ENCODE measurements at regions not wholly inside any gene's neighbourhood (a gene's known extent, or its start where the extent isn't known, plus 50 kb on each side); places are given as distances from the start of the nearest gene placed in this dataset.

DNA sequence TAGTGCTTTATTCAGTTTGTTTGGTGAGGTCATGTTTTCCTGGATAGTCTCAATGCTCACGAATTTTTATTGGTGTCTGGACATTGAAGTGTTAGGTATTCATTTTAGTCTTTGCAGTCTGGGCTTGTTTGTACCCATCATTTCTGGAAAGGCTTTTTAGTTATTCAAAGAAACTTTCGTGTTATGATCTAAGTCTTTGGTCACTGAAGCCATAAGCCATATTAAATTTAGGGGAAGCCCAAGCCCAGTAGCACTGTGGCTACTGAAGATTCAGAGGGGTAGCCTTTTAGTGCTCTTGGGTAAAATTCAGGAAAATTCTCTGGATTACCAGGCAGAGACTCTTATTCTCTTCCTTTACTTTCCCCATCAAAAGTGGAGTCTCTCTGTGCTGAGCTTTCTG is 56.2 kb upstream of the PEX5L start:
- DNase-seq, result no peak

DNA sequence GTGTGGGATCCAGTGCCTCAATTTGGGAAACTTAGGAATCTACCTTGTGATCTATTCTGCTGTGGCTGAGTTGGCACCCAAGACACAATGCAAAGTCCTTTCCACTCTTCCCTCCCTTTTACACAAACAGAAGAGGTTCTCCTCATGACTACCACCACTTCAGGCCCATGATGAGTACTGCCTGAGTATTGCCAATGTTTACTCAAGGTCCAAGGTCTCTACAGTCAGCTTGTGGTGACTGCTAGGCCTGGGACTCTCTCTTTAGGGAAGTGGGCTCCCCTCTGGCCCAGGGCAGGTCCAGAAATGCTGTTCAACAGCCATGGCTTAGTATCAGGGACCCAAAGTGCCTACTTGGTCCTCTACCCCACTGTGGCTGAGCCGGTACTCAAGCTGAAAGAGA is 56.8 kb upstream of the PEX5L start:
- no peak for DNase-seq

DNA sequence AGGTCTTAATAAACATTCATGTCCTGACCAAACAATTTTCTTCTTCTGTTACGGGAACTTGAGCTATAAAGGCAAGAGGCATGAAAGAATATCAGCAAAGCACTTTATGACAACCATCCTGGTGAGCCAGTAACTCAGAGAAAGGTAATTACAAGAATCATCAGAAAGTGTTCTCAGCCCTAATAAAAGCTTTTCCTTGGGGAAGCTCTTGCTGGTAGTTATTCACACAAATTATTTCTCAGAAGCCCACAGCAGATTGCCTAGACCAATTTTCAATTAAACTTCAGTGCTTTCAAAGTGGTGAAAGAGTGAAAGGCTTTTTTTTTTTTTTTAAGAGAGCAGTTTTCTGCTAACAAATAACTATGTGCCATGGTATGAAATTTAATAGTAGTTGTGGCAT is 60.9 kb upstream of the PEX5L start:
- no peak for DNase-seq

DNA sequence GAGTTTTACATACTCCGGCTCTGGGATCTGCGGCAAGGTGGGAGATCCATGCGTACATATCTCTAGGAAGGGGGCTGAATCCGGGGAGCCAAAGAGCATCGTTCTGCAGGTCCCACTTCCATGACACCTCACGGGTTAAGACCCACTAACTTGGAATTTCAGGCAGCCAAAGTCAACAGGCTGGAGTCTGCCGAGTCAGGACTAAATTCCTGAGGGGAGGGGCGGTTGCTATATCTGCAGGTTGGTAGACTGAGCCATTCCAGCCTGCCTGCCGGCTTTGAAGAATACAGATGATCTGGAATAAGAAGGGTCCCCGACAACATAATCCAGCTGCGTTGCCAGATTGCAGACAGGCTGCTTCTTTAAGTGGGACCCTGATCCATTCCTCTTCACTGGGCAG is 65.4 kb upstream of the PEX5L start:
- no peak for DNase-seq

DNA sequence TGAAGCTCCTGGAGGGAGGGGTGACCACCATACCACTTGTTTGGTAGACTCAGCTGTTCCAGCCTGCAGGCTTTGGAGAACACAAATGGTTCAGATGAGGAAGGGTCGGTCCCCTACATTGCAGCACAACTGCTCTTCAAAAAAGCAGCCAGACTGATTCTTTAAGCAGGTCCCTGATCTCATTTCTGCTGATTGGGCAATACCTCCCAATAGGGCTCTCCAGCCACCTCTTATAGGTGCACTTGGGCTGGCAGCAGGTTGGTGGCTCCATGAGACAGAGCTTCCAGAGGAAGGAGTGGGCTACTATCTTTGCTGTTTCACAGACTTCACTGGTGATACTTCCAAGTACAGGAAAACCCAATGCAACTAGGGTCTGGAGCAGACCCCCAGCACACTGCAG is 65.9 kb upstream of the PEX5L start:
- no peak for DNase-seq

DNA sequence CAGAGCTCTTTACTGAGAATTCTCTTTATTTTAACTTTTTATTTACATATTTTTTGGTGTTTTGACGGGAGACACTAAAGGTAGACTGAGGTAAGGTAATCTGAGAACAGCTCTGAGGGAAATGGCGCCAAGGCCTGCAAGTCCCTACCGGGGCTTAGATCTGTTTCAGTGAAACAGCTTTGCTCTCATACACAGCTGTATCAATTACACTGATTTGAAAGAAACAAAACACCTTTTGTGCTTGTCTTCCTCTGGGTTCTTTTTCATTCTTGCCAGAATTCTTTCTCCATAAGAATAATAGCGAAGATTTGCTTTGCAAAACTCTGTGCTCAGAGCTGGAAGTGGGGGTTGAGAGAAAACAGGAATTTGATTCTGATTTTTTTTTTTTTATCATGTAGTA is 79.5 kb upstream of the PEX5L start:
- DNase-seq, result no peak

DNA sequence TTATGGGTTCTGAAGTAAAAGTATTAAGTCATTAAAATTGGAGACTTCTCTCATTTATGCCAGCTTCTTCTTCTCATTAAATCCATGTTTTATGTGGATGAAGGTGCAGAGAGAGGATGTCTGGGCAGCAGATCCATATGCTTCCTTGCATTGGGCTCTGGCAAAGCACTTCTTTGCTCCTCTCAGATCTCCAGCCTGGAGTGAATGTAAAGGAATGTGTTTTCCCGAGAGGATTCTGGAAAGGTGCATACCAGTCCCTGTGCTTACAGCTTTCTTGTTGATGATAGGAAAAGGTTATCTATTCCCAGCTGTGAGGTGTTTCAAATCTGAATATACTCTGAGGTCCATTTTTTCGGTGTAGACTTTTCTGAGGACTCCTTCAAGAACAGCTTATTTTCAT is 79.9 kb upstream of the PEX5L start:
- no peak for DNase-seq

DNA sequence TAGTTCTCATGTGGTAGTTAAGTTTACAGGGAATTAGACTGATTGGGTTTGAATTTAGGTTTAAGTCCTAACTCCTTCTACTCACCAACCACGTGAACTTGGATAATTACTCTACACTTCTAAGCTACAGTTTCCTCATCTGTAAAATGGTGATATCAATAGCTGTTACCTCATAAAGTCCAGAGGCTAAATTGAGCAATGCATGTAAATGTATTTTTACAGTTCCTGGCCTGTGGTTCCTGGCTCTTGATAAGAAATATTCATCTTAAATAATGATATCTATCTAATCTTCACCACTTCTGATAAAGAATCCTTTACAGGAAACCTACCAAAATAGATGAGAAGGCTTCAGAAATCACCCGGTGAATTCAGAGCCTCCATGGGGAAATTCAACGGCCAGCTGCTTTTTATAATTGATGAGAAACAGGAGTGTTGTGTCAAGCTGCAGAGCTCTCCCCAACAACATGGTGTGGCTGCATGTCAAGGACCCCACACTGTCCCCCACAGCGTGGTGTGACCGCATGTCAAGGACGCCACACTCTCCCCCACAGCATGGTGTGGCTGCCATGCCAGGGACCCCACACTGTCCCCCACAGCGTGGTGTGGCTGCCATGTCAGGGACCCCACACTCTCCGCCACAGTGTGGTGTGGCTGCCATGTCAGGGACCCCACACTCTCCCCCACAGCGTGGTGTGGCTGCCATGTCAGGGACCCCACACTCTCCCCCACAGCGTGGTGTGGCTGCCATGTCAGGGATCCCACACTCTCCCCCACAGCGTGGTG is 80.8 kb upstream of the PEX5L start:
- DNase-seq, result no peak

DNA sequence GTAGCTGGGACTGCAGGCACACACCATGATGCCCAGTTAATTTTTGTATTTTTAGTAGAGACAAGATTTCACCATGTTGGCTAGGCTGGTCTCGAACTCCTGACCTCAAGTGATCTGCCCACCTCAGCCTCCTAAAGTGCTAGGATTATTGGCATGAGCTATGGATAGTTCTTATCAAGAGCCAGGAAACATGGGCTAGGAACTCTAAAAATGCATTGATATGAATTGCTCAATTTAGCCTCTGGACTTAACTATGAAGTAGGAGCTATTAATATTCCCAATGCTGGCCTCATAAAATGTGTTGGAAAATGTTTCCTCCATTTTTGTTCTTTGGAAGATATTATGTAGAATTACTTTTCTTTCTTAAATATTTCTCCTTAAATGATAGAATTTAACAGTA is 82.8 kb upstream of the PEX5L start:
- no peak for DNase-seq

DNA sequence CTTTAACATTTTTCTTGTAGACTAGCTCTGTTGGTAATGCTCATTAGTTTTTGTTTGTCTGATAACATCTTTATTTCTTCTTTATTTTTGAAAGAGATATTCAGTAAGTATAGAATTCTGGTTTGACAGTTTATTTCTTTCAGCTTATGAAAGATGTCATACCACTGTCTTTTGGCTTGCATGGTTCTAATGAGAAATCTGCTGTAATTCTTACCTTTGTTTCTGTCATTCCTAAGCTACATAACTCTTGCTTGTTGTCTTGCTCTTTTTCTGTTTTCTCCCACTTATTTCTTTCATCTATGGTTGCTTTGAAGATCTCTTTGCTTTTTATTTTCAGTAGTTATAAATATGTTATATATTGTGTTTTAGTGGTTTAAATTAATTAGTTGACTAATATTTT is 87.2 kb upstream of the PEX5L start:
- DNase-seq, result no peak

DNA sequence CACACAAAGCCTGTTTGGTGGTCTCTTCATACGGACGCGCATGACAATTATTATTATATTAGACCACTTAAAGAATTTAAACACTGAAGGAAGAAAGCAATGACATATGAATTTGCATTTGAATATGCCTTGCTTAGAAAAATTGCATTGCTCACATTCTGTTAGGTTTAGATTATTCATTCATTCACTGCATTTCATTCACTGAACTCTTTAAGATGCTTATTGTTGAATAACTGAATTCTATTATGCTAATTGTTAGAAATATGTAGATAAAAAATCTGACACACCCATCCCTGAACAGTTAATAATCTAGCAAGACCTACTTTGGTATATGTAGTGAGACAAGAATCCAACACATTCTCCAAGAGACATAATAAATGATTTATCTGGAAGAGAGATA is 94.4 kb upstream of the PEX5L start:
- DNase-seq, result no peak

DNA sequence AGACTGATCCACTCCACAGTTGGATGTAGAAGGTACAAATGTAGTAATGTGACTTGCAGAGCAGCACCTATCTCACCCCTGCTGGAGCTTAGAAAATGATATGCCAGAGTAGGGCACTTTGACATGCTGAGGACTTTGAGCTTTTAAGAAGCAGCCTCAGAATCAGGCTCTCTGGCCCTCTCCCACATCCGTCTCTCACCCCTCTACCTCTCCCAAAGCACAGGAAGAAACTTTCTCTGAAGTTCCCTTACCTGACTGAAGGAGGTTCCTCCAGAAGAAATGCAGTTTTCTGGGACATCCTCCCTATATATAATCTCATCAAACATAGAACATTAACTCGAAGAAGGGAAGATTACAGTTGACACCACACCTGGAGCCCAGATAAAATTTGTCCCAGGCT is 98.4 kb upstream of the PEX5L start:
- no peak for DNase-seq

DNA sequence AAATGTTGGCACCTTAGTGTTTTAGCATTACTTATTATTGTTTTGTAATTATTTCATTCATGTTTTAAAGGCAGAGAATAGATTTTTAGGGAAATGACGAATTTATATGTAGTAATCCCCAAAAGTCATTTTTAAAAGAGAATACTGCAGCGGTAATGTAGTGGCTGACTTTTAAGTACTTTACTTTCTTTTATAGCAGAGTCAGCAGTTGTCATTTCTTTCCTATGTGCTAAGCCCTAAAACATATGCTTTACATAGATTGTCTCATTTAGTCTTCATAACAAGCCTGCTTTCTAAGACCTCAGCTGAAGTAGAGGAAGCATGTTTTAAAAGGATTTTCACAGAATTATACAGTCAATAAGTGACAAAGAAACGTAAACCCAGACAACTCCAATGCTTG is 102.1 kb upstream of the PEX5L start:
- DNase-seq, result no peak

DNA sequence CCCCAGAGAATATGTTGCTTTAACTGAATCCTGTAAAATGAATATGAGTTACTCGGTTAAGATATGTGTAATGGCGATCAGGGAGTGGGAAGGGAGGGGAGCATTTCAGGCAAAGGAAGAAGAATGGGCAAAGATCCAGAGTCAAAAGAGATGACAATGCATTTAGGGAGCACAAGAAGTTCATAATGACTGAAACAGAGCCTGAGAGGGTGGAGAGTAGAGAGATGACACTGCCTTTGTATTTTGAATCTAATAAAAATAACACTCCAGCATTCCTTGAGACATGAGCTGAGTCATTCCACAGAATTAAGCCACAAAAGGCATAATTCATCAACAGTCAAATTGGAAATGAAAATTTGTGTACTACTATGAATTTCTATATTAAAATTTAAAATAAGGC is 105.3 kb upstream of the PEX5L start:
- DNase-seq, result no peak

DNA sequence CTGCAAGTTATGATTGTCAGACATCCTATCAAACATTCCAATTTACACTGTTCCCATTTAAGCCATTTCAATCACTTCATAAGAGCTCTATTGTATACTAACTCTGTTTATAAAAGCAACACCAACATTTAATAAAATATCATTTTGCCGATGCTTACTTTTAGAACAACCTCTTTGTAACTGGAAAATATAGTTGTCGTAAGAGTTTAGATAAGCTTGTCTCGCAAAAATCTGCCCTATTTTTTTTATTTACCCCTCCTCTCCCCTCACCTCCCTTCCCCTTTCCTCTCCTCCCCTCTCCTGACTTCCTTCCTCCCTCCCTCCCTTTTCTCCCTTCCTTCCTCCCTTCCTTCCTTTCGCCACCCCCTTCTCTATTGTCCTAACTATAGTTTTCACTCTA is 105.7 kb upstream of the PEX5L start:
- DNase-seq, result no peak

DNA sequence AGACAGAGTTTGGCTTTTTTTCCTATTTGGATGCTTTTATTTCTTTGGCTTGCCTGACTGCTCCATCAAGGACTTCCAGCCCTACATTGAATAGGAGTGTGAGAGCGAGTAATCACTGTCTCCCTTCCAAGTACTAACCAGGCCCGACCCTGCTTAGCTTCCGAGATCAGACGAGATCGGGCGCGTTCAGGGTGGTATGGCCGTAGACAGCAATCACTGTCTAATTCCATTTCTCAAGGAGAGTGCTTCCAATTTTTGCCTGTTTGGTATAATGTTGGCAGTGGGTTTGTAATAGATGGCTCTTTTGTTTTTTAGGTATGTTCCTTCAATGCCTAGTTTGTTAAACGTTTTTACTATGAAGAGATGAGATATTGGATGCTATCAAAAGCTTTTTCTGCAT is 125.0 kb upstream of the PEX5L start:
- no peak for DNase-seq

DNA sequence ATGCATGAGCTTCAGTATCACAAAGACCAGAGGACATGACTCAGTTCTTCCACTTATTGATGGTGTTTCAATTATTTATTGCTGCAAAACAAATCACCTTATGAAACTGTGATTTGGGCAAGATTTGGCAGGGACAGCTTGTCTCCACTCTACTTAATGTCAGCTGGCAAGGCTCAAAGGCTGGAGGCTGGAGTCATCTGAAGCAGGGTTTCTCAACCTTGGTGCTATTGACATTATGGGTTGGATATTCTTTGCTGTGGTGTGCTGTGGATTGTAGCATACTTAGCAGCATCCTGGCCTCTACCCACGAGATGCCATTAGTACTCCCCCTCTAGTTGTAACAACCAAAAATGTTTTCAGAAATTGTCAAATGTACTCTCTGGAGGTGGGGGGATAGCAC is 138.8 kb upstream of the PEX5L start:
- DNase-seq, result no peak

DNA sequence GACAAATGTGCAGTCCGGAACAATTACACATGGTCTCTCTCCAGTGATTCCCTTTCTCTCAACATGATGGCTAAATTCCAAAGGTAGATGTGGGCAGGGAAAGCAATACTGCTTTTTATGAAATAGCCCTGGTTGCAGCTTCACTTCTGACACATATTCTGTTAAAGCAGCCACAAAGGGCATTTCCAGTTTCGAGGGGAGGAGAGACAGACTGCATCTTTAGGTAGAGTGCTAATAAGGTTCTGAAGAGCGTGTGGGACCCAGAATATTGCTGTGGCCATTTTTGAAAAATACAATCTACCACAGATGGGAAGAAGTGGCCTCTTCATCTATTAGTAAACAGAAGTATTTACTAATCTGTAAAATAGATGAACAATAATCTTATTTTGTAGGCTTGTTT is 139.3 kb upstream of the PEX5L start:
- DNase-seq, result no peak

DNA sequence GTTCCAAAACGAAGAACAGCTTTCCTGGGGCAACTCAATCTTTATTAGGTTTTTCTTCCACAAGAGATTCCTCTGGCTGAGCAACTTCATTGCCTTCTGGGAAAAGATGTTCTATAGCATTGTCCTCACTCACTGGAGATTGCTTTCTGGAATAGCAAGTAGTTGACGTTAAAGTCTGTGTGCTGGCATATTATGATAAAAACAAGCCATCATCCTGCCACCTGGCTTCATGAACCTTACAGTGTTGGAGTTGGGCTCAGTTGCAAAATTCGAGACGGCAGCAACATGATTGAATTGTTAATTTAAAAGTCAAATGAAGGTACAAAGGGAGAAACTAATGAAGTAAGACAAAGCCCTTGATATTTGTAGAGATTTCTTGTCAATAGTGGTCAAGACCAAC is 140.5 kb upstream of the PEX5L start:
- no peak for DNase-seq

DNA sequence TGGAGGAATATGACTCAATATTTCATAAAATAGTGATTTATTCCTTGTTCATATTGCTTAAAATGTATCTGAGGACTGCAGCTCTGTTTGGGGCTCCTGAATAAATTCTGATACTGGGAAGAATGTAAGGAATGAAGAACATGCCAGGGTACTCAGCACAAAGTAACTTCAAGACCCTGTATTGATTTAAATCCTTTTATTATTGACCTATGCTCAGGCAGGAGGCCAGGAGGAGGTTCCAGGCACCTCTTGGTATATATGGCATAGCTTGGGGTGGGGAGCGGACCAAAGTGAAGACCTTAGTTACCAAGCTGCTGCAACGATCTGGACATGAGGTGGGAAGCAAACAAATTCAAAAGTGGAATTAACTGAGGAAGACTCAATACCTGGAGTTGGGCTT is 142.8 kb upstream of the PEX5L start:
- no peak for DNase-seq

DNA sequence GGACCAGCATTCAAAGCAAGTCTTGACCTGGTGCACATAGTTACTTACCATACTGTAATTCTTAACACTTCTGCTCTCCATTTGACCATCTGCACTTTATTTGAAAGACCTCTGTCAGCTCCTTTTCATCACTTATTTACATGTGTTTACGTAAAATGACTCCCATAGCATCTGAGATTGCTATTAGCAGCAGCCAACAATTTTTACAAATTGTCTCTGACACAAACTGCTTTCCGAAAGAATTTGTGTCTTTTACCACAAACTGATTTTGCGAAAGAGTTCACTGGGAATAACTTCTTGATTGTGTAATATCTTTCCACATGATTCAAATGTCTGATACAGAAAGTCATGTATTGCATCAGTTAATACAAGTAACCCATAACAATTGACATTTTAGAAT is 144.1 kb upstream of the PEX5L start:
- DNase-seq, result no peak

DNA sequence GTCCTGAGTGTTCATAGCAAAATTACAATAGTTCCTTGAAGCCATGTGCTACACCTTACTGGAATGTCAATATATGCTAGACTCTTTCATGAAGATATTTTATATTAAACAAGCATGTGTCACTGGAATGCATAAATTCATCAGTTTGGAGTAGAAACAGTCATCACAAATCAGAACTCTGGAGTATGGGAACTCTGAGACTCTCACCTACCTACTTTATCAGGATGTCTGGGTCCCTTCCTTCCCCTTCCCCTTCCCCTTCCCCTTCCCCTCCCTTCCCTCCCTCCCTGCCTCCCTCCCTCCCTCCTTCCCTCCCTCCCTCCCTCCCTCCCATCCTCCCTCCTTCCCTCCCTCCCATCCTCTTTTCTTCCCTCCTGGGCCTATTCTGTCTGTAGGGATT is 144.7 kb upstream of the PEX5L start:
- no peak for DNase-seq

DNA sequence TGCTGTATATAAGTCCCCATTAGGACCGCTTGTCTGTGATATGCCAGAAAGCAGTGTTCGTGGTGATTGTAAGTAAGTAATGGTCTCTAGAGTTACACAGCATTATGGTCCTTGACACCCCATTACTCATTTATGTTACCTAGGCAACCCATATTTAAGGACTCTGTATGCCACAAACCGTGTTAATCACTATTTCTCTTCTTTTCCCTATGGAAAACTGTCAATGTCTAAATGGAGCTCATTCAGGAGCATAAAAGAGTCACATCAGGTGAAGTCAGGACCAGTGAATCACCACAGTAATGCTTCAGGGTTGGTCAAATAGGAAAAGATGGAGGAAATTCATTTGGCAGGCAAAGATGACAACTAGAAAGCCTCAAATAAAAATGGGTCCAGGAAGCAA is 146.6 kb upstream of the PEX5L start:
- no peak for DNase-seq

DNA sequence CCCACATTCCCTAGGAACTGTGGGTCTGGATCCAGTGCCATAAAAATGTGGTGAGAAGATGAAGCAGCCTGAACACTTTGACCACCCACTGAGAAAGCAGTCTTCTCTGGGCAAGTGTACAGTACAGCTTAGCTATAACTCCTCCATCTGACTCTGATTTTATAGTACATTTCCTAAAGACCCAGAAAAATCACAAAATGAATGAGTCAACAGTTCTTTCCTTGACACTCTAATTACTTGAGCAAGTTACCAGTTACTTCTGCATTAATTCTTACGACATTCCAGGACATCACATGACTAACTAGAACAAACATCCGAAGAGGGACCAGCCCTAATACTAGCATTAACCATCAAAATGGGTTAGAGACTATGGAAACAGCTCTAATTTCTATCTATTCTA is 148.1 kb upstream of the PEX5L start:
- no peak for DNase-seq

Data from hypothalamus (tissue), 51 donors.